ENCODE measurements at regions not wholly inside any gene's neighbourhood (a gene's known extent, or its start where the extent isn't known, plus 50 kb on each side); places are given as distances from the start of the nearest gene placed in this dataset.

GRCh38 chr13:100836711-100837110 lies 162.1 kb upstream of the TMTC4 start:
- no peak overlapping the region for H3K4me3 Mint-ChIP-seq
- H3K27me3 Mint-ChIP-seq, result peaks cover 35 to 46% of the 10 kb centered on the region in 2 donors
- DNase-seq (no peak), ATAC-seq (replicated peaks) (no peak)
- no peaks in the 10 kb centered on the region for H3K4me1 Mint-ChIP-seq (ENCODE audit: low read depth in 2 of 2)
- H3K9me3 Mint-ChIP-seq, result no peaks in the 10 kb centered on the region
- no peaks in the 10 kb centered on the region for H3K36me3 Mint-ChIP-seq (ENCODE audit: insufficient read depth)
- H3K27ac Mint-ChIP-seq, result no peak overlapping the region

DNA sequence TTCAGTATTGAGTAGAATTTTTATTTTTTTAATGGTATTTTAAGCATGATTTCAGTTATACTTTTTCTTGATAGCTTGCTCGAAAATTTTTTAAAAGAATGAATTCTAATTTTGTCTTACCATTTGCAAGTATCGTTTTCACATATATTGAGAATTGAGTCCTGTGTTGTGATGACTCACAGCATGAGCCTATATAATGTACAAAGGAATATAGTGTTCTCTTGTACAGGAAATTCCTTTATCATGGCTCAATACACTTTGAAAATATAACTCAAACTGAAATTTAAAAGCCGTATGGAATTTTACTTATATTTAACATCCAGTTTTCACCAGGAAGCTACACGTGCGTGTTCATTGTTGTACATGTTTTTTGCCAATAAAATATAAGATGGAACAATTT lies 161.1 kb upstream of the TMTC4 start:
- H3K27ac Mint-ChIP-seq, result no peak overlapping the region
- no peak overlapping the region for H3K4me3 Mint-ChIP-seq
- peaks cover 34 to 49% of the 10 kb centered on the region in 2 donors for H3K27me3 Mint-ChIP-seq
- DNase-seq (no peak), ATAC-seq (replicated peaks) (no peak)
- H3K9me3 Mint-ChIP-seq, result no peaks in the 10 kb centered on the region
- H3K4me1 Mint-ChIP-seq (ENCODE audit: low read depth in 2 of 2), result no peaks in the 10 kb centered on the region
- H3K36me3 Mint-ChIP-seq (ENCODE audit: insufficient read depth), result no peaks in the 10 kb centered on the region

GRCh38 chr13:100833427-100833826 lies 158.8 kb upstream of the TMTC4 start:
- Mint-ChIP-seq H3K36me3 (ENCODE audit: insufficient read depth) (no peaks in the 10 kb centered on the region), H3K27ac (no peak overlapping the region), H3K4me1 (ENCODE audit: low read depth in 2 of 2) (no peaks in the 10 kb centered on the region), H3K27me3 (peaks cover 30 to 46% of the 10 kb centered on the region in 2 donors), H3K4me3 (no peak overlapping the region), H3K9me3 (no peaks in the 10 kb centered on the region)
- ATAC-seq (replicated peaks), result no peak
- no peak for DNase-seq

DNA sequence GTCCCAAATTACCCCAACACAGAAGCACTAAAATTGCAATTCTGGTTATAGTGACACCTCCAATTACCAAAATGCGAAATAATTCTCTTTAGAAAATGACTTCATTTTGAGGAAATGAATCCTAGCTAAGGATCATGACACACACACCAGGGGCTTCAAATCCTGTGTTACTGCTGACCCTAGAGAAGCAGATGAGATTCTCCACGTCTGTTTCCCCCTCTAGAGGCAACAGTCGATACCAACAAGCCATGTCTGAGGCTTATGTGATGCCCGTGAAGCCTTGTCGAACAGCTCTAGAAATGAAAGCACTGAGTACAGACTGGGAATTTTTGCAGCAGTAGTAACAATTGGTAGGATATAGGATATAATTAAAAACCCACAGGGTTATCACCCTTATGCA lies 153.6 kb upstream of the TMTC4 start:
- ATAC-seq (replicated peaks) (no peak), DNase-seq (no peak)
- no peaks in the 10 kb centered on the region for H3K9me3 Mint-ChIP-seq
- H3K27ac Mint-ChIP-seq, result no peak overlapping the region
- peaks cover 24 to 46% of the 10 kb centered on the region in 2 donors for H3K27me3 Mint-ChIP-seq
- H3K4me1 Mint-ChIP-seq (ENCODE audit: low read depth in 2 of 2), result no peaks in the 10 kb centered on the region
- H3K4me3 Mint-ChIP-seq, result no peak overlapping the region
- H3K36me3 Mint-ChIP-seq (ENCODE audit: insufficient read depth), result no peaks in the 10 kb centered on the region

DNA sequence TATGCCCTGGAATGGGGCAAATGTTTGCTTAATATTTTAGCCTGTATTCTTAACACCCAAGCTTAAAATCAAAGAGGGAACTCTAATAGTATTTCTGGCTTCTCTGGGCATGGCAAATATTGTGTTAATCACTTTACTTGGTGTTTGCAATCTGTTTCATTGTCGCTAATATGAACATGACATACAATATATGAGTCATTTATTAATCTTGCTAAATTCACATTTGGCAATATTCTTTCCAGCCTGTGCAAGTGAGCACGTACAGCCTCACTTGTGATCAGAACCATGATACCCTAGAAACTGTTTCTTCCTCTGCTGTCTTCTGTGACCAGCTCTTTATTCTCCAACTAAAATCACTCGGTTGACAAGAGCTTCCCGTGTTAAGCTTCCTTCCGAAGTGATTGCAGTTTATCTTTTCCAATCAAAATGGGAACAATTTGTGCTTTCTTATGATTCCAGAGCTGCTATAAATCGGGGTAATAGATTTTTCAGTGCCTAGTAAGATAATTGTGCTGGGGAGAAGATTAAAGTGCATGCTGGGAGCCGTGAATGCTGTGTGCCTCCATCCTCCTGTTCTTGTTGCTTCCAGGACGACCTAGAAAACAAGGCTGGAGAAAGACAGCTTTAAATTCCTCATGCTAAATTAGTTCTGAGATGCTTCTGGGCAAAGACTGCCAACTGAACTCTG lies 153.0 kb upstream of the TMTC4 start:
- H3K27me3 Mint-ChIP-seq, result peaks cover 24 to 46% of the 10 kb centered on the region in 2 donors
- no peak overlapping the region for H3K27ac Mint-ChIP-seq
- H3K4me3 Mint-ChIP-seq, result no peak overlapping the region
- no peaks in the 10 kb centered on the region for H3K9me3 Mint-ChIP-seq
- DNase-seq, result no peak
- no peaks in the 10 kb centered on the region for H3K36me3 Mint-ChIP-seq (ENCODE audit: insufficient read depth)
- ATAC-seq (replicated peaks), result no peak
- no peaks in the 10 kb centered on the region for H3K4me1 Mint-ChIP-seq (ENCODE audit: low read depth in 2 of 2)

- H3K9me3 Mint-ChIP-seq, result no peaks in the 10 kb centered on the region
- DNase-seq (no peak), ATAC-seq (replicated peaks) (no peak)
- H3K27me3 Mint-ChIP-seq, result peaks cover 15 to 39% of the 10 kb centered on the region in 2 donors
- no peaks in the 10 kb centered on the region for H3K4me1 Mint-ChIP-seq (ENCODE audit: low read depth in 2 of 2)
- H3K4me3 Mint-ChIP-seq, result no peak overlapping the region
- H3K36me3 Mint-ChIP-seq (ENCODE audit: insufficient read depth), result no peaks in the 10 kb centered on the region
- no peak overlapping the region for H3K27ac Mint-ChIP-seq
Measured at GRCh38 chr13:100826441-100826840, 151.8 kb upstream of the TMTC4 start.

GRCh38 chr13:100825557-100825956 lies 151.0 kb upstream of the TMTC4 start:
- Mint-ChIP-seq H3K36me3 (ENCODE audit: insufficient read depth) (no peaks in the 10 kb centered on the region), H3K27me3 (peaks cover 13 to 39% of the 10 kb centered on the region in 2 donors), H3K4me3 (no peak overlapping the region), H3K27ac (no peak overlapping the region), H3K4me1 (ENCODE audit: low read depth in 2 of 2) (no peaks in the 10 kb centered on the region), H3K9me3 (no peaks in the 10 kb centered on the region)
- DNase-seq, result no peak
- no peak for ATAC-seq (replicated peaks)

GRCh38 chr13:100824366-100824765 lies 149.8 kb upstream of the TMTC4 start:
- Mint-ChIP-seq H3K4me3 (no peak overlapping the region), H3K4me1 (ENCODE audit: low read depth in 2 of 2) (no peaks in the 10 kb centered on the region), H3K9me3 (no peaks in the 10 kb centered on the region), H3K27me3 (peaks cover 21 to 42% of the 10 kb centered on the region in 2 donors), H3K36me3 (ENCODE audit: insufficient read depth) (no peaks in the 10 kb centered on the region), H3K27ac (no peak overlapping the region)
- ATAC-seq (replicated peaks) (no peak), DNase-seq (no peak)

DNA sequence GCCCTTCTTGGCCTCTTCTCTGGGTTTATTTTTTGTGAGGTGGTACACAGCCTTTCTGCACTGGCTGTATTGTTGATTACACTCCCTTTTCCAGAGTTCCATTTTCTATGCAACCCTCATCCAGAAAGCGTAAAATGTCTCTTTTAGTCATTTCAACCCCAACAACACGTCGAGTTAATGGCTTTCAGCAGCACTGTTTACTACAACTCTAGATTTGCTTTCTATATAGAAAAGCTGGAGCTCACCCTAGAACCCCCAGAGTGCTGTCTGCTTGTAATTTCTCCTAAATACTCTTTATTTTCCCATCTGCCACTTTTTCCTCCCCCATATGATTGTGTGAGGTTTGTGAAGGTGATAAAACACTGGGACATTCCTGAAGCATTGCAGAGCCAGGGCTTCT lies 148.9 kb upstream of the TMTC4 start:
- no peak for ATAC-seq (replicated peaks)
- DNase-seq, result no peak
- H3K27me3 Mint-ChIP-seq, result peaks cover 25 to 52% of the 10 kb centered on the region in 2 donors
- no peaks in the 10 kb centered on the region for H3K4me1 Mint-ChIP-seq (ENCODE audit: low read depth in 2 of 2)
- no peak overlapping the region for H3K27ac Mint-ChIP-seq
- no peaks in the 10 kb centered on the region for H3K36me3 Mint-ChIP-seq (ENCODE audit: insufficient read depth)
- no peaks in the 10 kb centered on the region for H3K9me3 Mint-ChIP-seq
- no peak overlapping the region for H3K4me3 Mint-ChIP-seq

DNA sequence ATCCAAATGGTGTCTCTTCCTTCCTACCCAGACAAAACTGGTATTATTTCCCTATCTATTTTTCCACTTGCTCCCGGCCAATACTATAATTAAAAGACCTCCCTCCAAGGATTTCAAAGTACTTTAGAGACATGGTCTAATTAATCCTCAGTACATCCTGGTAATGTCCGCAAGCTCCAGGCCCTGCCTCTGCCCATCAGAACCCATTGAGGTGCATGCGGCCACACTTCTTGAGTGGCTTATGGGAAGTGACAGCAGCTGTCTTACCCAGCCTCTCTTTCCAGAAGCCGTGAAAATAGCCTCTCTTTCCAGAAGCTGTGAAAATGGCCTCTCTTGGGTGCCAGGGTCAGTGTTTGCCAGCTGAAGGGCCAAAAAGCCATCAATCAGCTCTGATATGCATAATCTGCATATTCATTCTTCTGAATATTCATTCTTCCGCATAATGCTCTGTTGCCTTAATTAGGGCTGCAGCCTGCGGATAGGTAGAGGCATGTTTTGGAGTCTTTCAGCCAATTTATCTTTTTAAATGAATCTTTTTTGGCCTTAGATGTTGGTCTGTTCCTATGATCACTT lies 148.4 kb upstream of the TMTC4 start:
- no peak overlapping the region for H3K27ac Mint-ChIP-seq
- H3K4me1 Mint-ChIP-seq (ENCODE audit: low read depth in 2 of 2), result no peaks in the 10 kb centered on the region
- ATAC-seq (replicated peaks) (no peak), DNase-seq (no peak)
- H3K27me3 Mint-ChIP-seq, result peaks cover 30 to 56% of the 10 kb centered on the region in 2 donors
- no peaks in the 10 kb centered on the region for H3K36me3 Mint-ChIP-seq (ENCODE audit: insufficient read depth)
- H3K9me3 Mint-ChIP-seq, result no peaks in the 10 kb centered on the region
- H3K4me3 Mint-ChIP-seq, result no peak overlapping the region

- Mint-ChIP-seq H3K27me3 (peaks cover 36 to 67% of the 10 kb centered on the region in 2 donors), H3K4me1 (ENCODE audit: low read depth in 2 of 2) (no peaks in the 10 kb centered on the region), H3K27ac (no peak overlapping the region), H3K4me3 (no peak overlapping the region), H3K36me3 (ENCODE audit: insufficient read depth) (no peaks in the 10 kb centered on the region), H3K9me3 (no peaks in the 10 kb centered on the region)
- DNase-seq, result no peak
- no peak for ATAC-seq (replicated peaks)
Measured at GRCh38 chr13:100818711-100819110, 144.1 kb upstream of the TMTC4 start.

DNA sequence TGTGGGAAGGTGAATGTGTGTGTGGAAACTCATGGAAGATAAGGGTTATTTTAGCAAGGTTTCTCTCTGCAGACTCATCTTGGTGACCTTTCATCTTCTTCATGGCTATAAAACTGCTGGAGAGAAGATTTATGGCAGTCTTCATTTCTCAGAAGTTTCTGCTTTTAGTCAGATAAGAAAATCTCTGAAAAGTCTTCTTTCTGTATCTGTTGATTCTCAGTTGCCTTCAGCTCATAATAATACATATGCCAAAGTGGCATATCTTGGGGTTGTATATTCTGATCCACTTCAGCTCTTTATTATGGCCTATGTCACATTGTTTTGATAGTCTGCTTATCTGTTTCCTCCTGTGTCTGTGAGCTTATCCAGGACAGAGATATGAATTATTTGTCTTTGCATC lies 143.3 kb upstream of the TMTC4 start:
- Mint-ChIP-seq H3K27me3 (peaks cover 36 to 60% of the 10 kb centered on the region in 2 donors), H3K4me1 (ENCODE audit: low read depth in 2 of 2) (no peaks in the 10 kb centered on the region), H3K36me3 (ENCODE audit: insufficient read depth) (no peaks in the 10 kb centered on the region), H3K4me3 (no peak overlapping the region), H3K9me3 (no peaks in the 10 kb centered on the region), H3K27ac (no peak overlapping the region)
- ATAC-seq (replicated peaks) (no peak), DNase-seq (no peak)

- no peak overlapping the region for H3K27ac Mint-ChIP-seq
- peaks cover 45 to 73% of the 10 kb centered on the region in 2 donors for H3K27me3 Mint-ChIP-seq
- ATAC-seq (replicated peaks), result no peak
- H3K9me3 Mint-ChIP-seq, result no peaks in the 10 kb centered on the region
- H3K4me1 Mint-ChIP-seq (ENCODE audit: low read depth in 2 of 2), result no peaks in the 10 kb centered on the region
- no peaks in the 10 kb centered on the region for H3K36me3 Mint-ChIP-seq (ENCODE audit: insufficient read depth)
- no peak for DNase-seq
- no peak overlapping the region for H3K4me3 Mint-ChIP-seq
Measured at GRCh38 chr13:100815476-100816046, 141.0 kb upstream of the TMTC4 start.

GRCh38 chr13:100812982-100813584 lies 138.5 kb upstream of the TMTC4 start:
- ATAC-seq (replicated peaks) (no peak), DNase-seq (no peak)
- Mint-ChIP-seq H3K27ac (no peak overlapping the region), H3K4me3 (no peak overlapping the region), H3K9me3 (no peaks in the 10 kb centered on the region), H3K27me3 (peaks cover 37 to 78% of the 10 kb centered on the region in 2 donors), H3K4me1 (ENCODE audit: low read depth in 2 of 2) (no peaks in the 10 kb centered on the region), H3K36me3 (ENCODE audit: insufficient read depth) (no peaks in the 10 kb centered on the region)

Measured in effector memory CD8-positive, alpha-beta T cell (primary cell).